ENCODE measurements at regions not wholly inside any gene's neighbourhood (a gene's known extent, or its start where the extent isn't known, plus 50 kb on each side); places are given as distances from the start of the nearest gene placed in this dataset.
A peak's percentile ranks its signal among the peaks of the same experiment; 100 is the strongest.

GRCh38 chr6:40912158-40912946 is 126.7 kb downstream of the UNC5CL start:
- Histone ChIP-seq H3K9me3 (ENCODE audit: low read length) (no peaks in the 10 kb centered on the region), H4K20me1 (ENCODE audit: insufficient read depth, low read length) (no peaks in the 10 kb centered on the region), H3K27me3 (ENCODE audit: control insufficient read depth in 1 of 2, insufficient read depth in 2 of 2, low read length in 2 of 2) (no peaks in the 10 kb centered on the region), H3K9ac (ENCODE audit: insufficient read depth, low read depth, low read length) (no peak overlapping the region), H3K36me3 (replicated peaks in 1 of 2; ENCODE audit: control insufficient read depth in 1 of 2, insufficient read depth in 2 of 2, low read length in 2 of 2) (no peaks in the 10 kb centered on the region), H3K4me2 (ENCODE audit: low read depth, low read length) (peak overlapping the region; percentile 55), H3K79me2 (ENCODE audit: insufficient read depth, low read length) (no peaks in the 10 kb centered on the region), H2AFZ (ENCODE audit: low read length) (no peak overlapping the region), H3K27ac (ENCODE audit: extremely low read length, insufficient read depth, low read length) (no peak overlapping the region), H3K4me3 (replicated peaks in 1 of 3; ENCODE audit: insufficient read depth in 1 of 3, low read depth in 2 of 3, low read length in 3 of 3) (no peak overlapping the region), H3K4me1 (ENCODE audit: insufficient read depth, low read length) (peaks cover 46% of the 10 kb centered on the region)
- FAIRE-seq, result peak; percentile 92
- no TSS peak for BruUV-seq (replicated peaks)
- 2% methylated on average over 8 of the region's 9 CpGs for WGBS (ENCODE audit: low lambda C conversion rate)
- intact Hi-C loops (cut with micrococcal nuclease; ENCODE audit: unreplicated experiment), result loop anchor here (1.0 to 2.0 kb wide), 3 partner anchors 13 to 67 kb away; no protein-coding TSS in a partner anchor
- peak; percentile 98 for ATAC-seq
- CTCF ChIA-PET (ENCODE audit: low intra/inter-chr PET ratio, low total read pairs), result interaction anchor here (0.9 to 2.5 kb wide), 4 partner anchors 18 to 116 kb away, joined by 3 to 20 read pairs (median 6); no protein-coding TSS in a partner anchor
- in situ Hi-C loops (cut with HindIII; ENCODE audit: extremely low pct_ligation_motif_present, low pct_unique_long_range_greater_than_20kb), result no loop called here
- POLR2A ChIA-PET, result interaction anchor here (0.8 to 1.3 kb wide), 3 partner anchors 46 to 162 kb away, joined by 3 read pairs; no protein-coding TSS in a partner anchor
- DNase-seq (ENCODE audit: low spot score), result peak; percentile 75
- TF ChIP-seq ZNF710 (CRISPR knock-in tag; IDR thresholded peaks at IDR 0.05; ENCODE audit: borderline replicate concordance), result 0 out of 2 replicates have a peak, but pooled peaks have one; percentile 43
- TF ChIP-seq, protein P1, sequence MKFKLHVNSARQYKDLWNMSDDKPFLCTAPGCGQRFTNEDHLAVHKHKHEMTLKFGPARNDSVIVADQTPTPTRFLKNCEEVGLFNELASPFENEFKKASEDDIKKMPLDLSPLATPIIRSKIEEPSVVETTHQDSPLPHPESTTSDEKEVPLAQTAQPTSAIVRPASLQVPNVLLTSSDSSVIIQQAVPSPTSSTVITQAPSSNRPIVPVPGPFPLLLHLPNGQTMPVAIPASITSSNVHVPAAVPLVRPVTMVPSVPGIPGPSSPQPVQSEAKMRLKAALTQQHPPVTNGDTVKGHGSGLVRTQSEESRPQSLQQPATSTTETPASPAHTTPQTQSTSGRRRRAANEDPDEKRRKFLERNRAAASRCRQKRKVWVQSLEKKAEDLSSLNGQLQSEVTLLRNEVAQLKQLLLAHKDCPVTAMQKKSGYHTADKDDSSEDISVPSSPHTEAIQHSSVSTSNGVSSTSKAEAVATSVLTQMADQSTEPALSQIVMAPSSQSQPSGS (CRISPR knock-in tag; IDR thresholded peaks at IDR 0.05), result 0 out of 2 replicates have a peak, but pooled peaks have one; percentile 34
- TF ChIP-seq, protein P2, sequence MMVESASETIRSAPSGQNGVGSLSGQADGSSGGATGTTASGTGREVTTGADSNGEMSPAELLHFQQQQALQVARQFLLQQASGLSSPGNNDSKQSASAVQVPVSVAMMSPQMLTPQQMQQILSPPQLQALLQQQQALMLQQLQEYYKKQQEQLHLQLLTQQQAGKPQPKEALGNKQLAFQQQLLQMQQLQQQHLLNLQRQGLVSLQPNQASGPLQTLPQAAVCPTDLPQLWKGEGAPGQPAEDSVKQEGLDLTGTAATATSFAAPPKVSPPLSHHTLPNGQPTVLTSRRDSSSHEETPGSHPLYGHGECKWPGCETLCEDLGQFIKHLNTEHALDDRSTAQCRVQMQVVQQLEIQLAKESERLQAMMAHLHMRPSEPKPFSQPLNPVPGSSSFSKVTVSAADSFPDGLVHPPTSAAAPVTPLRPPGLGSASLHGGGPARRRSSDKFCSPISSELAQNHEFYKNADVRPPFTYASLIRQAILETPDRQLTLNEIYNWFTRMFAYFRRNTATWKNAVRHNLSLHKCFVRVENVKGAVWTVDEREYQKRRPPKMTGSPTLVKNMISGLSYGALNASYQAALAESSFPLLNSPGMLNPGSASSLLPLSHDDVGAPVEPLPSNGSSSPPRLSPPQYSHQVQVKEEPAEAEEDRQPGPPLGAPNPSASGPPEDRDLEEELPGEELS (CRISPR knock-in tag; IDR thresholded peaks at IDR 0.05), result peak; percentile 66; the same call in 1 of the 2 replicates
- peak; percentile 64; the same call in 1 of the 2 replicates for TF ChIP-seq THRA (CRISPR knock-in tag; IDR thresholded peaks at IDR 0.05; ENCODE audit: borderline replicate concordance)
- TF ChIP-seq, protein P3, sequence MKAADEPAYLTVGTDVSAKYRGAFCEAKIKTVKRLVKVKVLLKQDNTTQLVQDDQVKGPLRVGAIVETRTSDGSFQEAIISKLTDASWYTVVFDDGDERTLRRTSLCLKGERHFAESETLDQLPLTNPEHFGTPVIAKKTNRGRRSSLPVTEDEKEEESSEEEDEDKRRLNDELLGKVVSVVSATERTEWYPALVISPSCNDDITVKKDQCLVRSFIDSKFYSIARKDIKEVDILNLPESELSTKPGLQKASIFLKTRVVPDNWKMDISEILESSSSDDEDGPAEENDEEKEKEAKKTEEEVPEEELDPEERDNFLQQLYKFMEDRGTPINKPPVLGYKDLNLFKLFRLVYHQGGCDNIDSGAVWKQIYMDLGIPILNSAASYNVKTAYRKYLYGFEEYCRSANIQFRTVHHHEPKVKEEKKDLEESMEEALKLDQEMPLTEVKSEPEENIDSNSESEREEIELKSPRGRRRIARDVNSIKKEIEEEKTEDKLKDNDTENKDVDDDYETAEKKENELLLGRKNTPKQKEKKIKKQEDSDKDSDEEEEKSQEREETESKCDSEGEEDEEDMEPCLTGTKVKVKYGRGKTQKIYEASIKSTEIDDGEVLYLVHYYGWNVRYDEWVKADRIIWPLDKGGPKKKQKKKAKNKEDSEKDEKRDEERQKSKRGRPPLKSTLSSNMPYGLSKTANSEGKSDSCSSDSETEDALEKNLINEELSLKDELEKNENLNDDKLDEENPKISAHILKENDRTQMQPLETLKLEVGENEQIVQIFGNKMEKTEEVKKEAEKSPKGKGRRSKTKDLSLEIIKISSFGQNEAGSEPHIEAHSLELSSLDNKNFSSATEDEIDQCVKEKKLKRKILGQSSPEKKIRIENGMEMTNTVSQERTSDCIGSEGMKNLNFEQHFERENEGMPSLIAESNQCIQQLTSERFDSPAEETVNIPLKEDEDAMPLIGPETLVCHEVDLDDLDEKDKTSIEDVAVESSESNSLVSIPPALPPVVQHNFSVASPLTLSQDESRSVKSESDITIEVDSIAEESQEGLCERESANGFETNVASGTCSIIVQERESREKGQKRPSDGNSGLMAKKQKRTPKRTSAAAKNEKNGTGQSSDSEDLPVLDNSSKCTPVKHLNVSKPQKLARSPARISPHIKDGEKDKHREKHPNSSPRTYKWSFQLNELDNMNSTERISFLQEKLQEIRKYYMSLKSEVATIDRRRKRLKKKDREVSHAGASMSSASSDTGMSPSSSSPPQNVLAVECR (CRISPR knock-in tag; IDR thresholded peaks at IDR 0.05; ENCODE audit: borderline replicate concordance), result peak; percentile 32; the same call in 1 of the 2 replicates
- TF ChIP-seq GATAD1 (CRISPR knock-in tag; IDR thresholded peaks at IDR 0.05), result 0 out of 2 replicates have a peak, but pooled peaks have one; percentile 28
- TF ChIP-seq FOXJ3 (CRISPR knock-in tag; IDR thresholded peaks at IDR 0.05; ENCODE audit: borderline replicate concordance), result peak; percentile 31; the same call in 1 of the 2 replicates
- TF ChIP-seq RXRB (CRISPR knock-in tag; IDR thresholded peaks at IDR 0.05; ENCODE audit: borderline replicate concordance), result peak; percentile 40; the same call in 1 of the 2 replicates
